GM12872 (cell line): ENCODE measurements at regions not wholly inside any gene's neighbourhood (a gene's known extent, or its start where the extent isn't known, plus 50 kb on each side); places are given as distances from the start of the nearest gene placed in this dataset.

ENCODE experiments used
- TF ChIP-seq, protein P1 (sequence below): IDR thresholded peaks from 3 replicates; pipeline ENCODE4 v1.5.1; 2011; ENCODE audit warnings: low read depth, mild to moderate bottlenecking, low read length, moderate library complexity; ENCODE audit not compliant: insufficient read depth

DNA sequence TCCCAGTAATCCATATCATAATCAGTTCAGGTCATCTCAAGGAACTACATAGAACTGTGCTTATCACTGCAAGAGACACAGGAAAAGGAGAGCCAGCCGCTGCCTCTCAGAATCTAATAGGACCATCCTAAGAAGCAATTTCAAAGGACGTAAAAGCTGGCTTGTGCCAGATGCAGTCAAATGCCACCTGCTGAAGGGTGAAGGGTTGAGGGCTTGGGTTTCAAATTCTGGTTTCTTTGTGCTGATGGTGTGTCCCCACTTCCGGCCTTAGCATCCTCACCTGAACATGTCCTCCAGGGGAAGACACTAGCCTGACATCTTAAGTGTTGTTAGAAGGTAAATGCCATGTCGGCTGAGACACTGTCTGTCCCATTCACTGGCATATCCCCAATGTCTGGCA is 477.1 kb upstream of the TSHZ3 start:
- TF ChIP-seq, protein P1, sequence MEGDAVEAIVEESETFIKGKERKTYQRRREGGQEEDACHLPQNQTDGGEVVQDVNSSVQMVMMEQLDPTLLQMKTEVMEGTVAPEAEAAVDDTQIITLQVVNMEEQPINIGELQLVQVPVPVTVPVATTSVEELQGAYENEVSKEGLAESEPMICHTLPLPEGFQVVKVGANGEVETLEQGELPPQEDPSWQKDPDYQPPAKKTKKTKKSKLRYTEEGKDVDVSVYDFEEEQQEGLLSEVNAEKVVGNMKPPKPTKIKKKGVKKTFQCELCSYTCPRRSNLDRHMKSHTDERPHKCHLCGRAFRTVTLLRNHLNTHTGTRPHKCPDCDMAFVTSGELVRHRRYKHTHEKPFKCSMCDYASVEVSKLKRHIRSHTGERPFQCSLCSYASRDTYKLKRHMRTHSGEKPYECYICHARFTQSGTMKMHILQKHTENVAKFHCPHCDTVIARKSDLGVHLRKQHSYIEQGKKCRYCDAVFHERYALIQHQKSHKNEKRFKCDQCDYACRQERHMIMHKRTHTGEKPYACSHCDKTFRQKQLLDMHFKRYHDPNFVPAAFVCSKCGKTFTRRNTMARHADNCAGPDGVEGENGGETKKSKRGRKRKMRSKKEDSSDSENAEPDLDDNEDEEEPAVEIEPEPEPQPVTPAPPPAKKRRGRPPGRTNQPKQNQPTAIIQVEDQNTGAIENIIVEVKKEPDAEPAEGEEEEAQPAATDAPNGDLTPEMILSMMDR = no peak

DNA sequence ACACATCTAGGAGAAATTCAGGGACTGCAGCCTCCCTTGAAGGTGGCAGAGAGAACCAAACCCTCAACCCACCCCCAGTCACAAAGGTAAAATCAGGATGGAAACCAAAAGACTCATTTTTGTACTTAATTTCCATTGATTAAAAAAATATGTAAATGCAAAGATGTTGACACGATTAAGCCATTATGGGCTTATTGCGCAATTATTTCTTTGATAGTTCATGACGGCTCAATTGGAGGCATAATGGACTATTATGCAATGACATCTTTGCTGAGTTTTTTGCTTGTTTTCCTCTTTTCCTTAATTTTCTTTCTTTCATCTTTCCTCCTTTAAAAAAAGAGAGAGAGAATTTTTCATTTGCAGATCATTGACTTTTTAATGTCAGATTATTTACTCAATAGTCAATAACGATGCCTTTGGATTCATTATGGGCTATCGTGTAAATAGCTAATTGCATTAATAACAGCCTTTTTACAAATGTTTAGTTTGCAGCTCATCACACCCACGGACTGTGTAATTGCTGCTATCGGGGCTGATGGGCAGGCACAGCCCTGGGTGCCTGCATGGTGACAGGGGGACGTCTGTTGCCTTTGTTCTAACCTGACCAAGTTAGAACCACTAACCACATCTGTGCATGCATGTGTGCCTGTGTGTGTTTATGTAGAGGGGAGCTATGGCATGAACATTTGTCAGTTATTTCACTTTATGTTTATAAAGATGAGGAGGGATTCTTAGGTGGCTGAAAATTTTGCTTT is 482.4 kb upstream of the TSHZ3 start:
- TF ChIP-seq, protein P1 = no peak

DNA sequence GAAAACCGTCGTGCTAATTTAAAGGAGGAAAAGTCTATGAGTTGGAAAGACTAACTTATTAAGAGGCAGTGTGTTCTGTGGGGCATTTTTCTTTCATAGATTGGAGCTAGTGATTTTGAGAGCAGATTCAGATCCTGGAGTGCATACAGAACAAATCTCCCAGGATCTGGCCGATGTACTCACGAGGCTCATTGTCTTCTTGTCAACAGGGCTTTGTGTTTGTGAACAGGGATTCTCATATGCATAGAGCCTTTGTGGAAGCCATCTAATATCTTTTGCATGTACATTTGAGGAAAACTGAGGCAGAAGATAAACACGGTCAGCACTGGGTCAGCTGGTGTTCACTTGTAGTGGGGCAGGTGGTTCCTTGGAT is 482.9 kb upstream of the TSHZ3 start:
- TF ChIP-seq, protein P1 = no peak

DNA sequence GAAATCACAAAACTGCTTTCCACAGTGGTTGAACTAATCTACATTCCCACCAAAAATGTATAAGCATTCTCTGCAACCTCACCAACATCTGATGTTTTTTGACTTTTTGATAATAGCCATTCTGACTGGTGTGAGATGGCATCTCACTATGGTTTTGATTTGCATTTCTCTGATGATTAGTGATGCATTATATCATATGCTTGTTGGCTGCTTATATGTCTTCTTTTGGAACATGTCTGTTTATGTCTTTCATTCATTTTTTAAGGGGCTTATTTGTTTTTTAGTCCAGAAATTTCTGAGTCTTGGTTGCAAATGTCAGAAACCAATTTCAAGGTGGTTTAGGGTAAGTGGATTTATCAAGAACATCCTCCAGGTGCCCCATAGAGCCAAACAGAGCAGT is 484.8 kb upstream of the TSHZ3 start:
- TF ChIP-seq, protein P1 = no peak

DNA sequence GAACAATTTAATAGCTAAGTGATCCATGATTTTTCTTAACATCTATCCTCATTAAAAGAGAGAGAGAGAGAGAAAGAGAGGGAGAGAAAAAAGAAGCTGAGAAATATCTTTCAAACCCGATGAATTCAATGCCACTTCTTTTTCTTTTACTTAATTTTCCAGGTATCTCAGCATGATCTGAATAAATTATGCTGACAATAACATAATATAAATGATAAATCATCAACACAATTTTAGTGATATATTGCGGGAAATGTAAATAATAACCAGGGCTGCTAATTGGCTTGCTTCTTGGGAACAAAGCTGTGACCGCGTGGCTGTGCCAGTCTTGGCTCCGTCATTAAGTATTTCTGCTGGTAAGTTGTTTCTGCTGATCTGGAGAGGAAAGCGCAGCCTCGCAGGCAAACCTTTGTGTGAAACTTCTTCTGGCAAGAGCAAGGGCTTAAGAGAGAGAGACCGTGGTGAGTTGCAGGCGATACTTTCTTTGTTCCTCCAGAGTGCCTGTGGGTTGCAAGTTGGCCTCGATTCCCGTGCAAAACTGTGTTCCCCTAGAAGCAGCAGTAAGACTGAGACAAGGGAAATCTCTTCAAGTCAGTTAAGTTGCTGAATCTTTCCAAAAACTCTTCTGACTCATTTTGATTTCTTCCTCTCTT is 489.1 kb upstream of the TSHZ3 start:
- TF ChIP-seq, protein P1 = no peak

DNA sequence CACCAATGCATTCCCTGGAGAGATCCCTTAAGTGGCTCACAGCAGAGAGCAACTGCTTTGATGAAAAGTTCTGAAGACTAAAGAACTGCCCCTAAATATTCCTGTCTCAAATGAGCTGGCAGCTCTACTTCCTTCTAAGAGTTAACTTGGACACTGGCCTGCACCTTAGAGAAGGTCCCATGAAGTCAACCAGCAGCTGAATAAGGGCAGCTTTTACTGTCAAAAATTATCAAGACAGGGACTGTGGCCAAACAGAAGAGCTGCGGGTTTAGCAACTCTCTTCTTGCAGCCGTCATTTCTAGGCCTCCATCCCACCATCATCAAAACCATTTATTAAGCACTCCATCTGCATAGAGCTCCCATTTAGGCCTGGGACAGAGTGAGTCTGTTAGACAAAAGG is 491.1 kb upstream of the TSHZ3 start:
- TF ChIP-seq, protein P1 = no peak

DNA sequence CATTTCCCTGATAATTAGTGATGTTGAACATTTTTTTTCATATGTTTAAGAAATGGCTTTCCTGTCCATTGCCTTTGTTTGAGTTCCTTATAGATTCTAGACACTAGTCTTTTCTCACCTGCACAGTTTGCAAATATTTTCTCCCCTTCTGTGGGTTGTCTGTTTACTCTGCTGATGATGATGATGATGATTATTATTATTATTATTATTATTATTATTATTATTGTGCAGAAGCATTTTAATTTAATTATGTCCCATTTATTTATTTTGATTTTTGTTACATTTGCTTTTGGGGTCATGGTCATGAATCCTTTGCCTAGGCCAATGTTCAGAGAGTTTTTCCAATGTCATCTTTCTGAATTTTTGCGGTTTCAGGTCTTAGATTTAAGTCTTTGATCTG is 492.5 kb upstream of the TSHZ3 start:
- TF ChIP-seq, protein P1 = no peak
